ENCODE measurements at regions not wholly inside any gene's neighbourhood (a gene's known extent, or its start where the extent isn't known, plus 50 kb on each side); places are given as distances from the start of the nearest gene placed in this dataset.

DNA sequence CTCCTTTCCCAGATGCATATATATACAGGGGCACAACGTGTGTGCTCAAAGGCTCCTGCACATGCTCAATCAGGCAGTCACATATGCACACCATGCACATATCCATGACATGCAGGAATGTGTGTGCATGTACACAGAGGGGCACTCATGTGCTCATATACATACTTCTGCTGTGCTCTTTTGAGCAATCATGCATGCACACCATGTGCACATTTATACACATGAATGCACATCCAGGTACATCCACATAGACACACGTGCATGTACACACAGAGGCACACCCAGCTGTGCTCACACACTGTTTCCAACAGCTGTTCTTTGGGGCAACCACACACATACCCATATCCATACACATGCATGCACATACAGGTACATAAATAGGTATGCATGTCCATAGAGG, 165.3 kb downstream of the SALL1 start:
- WGBS (ENCODE audit: insufficient coverage): 55% methylated on average over 2 of the region's 2 CpGs
- Histone ChIP-seq H3K27ac (ENCODE audit: low read length) (no peak overlapping the region), H3K36me3 (ENCODE audit: control insufficient read depth, insufficient read depth, low read length) (no peaks in the 10 kb centered on the region), H3K4me3 (ENCODE audit: low read length) (no peak overlapping the region), H3K9me3 (replicated peaks; ENCODE audit: control insufficient read depth, low read depth, low read length) (no peaks in the 10 kb centered on the region), H3K27me3 (ENCODE audit: control insufficient read depth, insufficient read depth, low read length) (no peaks in the 10 kb centered on the region), H3K4me1 (ENCODE audit: control insufficient read depth, insufficient read depth, low read length) (no peaks in the 10 kb centered on the region)
- no peak for DNase-seq

DNA sequence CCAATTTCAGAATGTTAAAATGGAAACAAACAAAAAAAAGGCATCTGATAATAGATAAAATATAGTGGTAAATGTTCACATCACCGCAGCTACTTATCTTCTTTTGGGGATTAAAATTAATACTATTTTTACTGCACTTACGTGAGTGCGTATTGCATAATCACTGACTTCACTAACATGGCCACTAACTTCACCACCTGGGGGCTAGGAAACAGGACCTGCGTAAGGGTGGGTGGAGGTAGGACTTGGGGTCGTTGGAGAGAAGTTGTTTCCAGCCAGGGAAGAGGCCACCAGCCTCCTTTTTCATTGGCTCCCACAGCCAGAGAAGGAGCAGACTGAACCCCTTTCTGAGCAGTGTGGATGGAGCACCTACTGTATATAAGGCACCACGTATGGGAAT, 166.4 kb downstream of the SALL1 start:
- DNase-seq: no peak
- Histone ChIP-seq H3K36me3 (ENCODE audit: control insufficient read depth, insufficient read depth, low read length) (no peaks in the 10 kb centered on the region), H3K9me3 (replicated peaks; ENCODE audit: control insufficient read depth, low read depth, low read length) (no peaks in the 10 kb centered on the region), H3K4me1 (ENCODE audit: control insufficient read depth, insufficient read depth, low read length) (no peaks in the 10 kb centered on the region), H3K4me3 (ENCODE audit: low read length) (no peak overlapping the region), H3K27me3 (ENCODE audit: control insufficient read depth, insufficient read depth, low read length) (no peaks in the 10 kb centered on the region), H3K27ac (ENCODE audit: low read length) (no peak overlapping the region)
- WGBS (ENCODE audit: insufficient coverage): 70% methylated on average over 1 of the region's 6 CpGs

DNA sequence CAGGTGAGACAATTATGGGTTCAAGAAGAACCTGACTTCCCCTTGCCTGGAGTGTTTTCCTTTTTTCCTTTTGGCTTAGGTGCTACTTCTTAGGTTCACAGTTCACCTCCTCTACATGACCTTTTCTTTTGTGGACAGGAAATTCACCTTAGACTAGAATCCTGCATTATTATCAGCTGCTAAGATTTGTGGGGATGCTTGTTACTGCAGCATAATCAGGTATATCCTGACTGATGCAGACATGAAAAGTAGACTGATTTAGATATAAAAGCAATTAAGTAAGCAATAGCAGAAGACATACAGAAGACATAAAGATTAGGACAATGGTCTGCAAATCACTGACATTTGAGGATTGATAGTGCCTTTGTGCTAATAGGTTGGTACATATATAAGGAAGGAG, 168.3 kb downstream of the SALL1 start:
- H3K4me1 ChIP-seq (ENCODE audit: control insufficient read depth, insufficient read depth, low read length): no peaks in the 10 kb centered on the region
- no peak for DNase-seq
- no peak overlapping the region for H3K27ac ChIP-seq (ENCODE audit: low read length)
- H3K36me3 ChIP-seq (ENCODE audit: control insufficient read depth, insufficient read depth, low read length): no peaks in the 10 kb centered on the region
- no peak overlapping the region for H3K4me3 ChIP-seq (ENCODE audit: low read length)
- H3K9me3 ChIP-seq (replicated peaks; ENCODE audit: control insufficient read depth, low read depth, low read length): no peaks in the 10 kb centered on the region
- H3K27me3 ChIP-seq (ENCODE audit: control insufficient read depth, insufficient read depth, low read length): no peaks in the 10 kb centered on the region

DNA sequence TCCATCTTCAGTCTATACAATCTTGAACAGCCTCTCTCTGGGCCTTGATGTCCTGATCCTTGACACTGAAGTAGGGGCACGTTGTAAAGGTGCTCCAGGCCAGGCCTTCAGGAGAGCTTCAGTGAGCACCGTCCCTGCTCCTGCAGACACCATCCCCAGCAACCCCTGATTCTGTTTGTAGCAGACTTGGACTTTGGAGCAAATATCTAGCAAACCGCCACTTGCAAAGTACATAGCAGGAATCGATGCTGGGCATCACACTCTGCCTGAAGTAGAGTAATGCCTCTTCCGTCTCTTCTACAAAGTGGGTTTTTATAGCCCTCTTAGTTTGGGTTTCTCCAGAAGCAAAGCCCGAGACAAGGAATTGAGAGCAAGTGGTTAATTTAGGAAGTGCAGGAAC, 169.1 kb downstream of the SALL1 start:
- Histone ChIP-seq H3K27ac (ENCODE audit: low read length) (no peak overlapping the region), H3K27me3 (ENCODE audit: control insufficient read depth, insufficient read depth, low read length) (no peaks in the 10 kb centered on the region), H3K9me3 (replicated peaks; ENCODE audit: control insufficient read depth, low read depth, low read length) (no peaks in the 10 kb centered on the region), H3K4me1 (ENCODE audit: control insufficient read depth, insufficient read depth, low read length) (no peaks in the 10 kb centered on the region), H3K36me3 (ENCODE audit: control insufficient read depth, insufficient read depth, low read length) (no peaks in the 10 kb centered on the region), H3K4me3 (ENCODE audit: low read length) (no peak overlapping the region)
- no peak for DNase-seq
- 75% methylated on average over 5 of the region's 6 CpGs for WGBS (ENCODE audit: insufficient coverage)

DNA sequence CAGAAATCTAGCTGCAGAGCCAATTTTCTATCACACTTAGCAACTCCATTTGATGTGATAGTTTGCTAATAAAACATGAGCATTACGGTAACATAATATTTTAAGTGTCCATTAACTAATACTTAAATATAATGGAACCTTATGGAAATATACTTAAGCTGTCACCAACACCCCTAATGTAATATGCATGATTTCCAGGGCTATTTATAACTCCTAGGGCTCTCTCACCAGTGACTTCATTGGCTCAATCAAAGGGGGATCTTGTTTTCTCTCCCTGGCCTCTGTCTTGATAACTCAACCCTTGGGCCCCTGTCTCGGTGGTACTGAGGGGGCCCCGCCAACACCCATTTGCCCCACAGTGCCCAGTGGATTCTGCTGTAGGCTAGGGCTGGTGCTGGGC, 170.4 kb downstream of the SALL1 start:
- 0% methylated on average over 1 of the region's 3 CpGs for WGBS (ENCODE audit: insufficient coverage)
- H3K9me3 ChIP-seq (replicated peaks; ENCODE audit: control insufficient read depth, low read depth, low read length): no peaks in the 10 kb centered on the region
- H3K4me3 ChIP-seq (ENCODE audit: low read length): no peak overlapping the region
- H3K27ac ChIP-seq (ENCODE audit: low read length): no peak overlapping the region
- H3K36me3 ChIP-seq (ENCODE audit: control insufficient read depth, insufficient read depth, low read length): no peaks in the 10 kb centered on the region
- peak; percentile 11 for DNase-seq
- no peaks in the 10 kb centered on the region for H3K27me3 ChIP-seq (ENCODE audit: control insufficient read depth, insufficient read depth, low read length)
- H3K4me1 ChIP-seq (ENCODE audit: control insufficient read depth, insufficient read depth, low read length): no peaks in the 10 kb centered on the region

DNA sequence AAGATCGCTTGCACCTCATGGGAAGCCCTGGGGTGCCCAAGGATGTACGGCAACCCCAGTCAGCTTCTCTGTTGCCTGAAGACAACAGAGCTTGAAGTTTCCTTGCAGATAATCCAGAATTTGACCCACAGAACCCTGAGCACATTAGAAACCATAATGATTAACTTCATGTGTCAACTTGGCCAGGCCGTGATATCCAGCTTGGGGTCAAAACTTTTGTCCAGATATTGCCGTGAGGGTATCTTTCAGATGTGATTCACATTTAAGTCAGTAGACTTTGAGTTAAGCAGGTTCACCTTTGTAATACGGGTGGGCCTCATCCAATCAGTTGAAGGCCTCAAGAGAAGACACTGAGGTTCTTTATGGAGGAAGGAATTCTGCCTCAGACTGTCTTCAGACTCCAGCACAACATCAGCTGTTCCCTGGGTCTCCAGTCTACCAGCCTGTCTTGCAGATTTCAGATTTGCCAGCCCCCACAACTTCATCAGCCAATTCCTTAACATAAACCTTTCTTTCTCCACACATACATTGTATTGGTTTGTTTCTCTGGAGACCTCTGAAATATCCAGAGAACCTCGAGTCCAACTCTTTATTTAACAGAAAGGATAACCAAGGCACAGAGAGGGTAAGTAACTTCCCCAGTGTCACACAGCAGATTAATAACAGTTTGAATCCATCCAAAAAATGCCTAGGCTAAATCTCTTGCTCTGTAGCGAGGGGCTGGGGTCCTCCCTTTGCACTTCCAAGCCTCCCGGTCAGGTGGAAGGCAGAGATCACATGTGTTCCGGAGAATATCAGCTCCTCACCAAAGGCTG, 171.1 kb downstream of the SALL1 start:
- no peaks in the 10 kb centered on the region for H3K36me3 ChIP-seq (ENCODE audit: control insufficient read depth, insufficient read depth, low read length)
- no peak overlapping the region for H3K4me3 ChIP-seq (ENCODE audit: low read length)
- DNase-seq: no peak
- H3K4me1 ChIP-seq (ENCODE audit: control insufficient read depth, insufficient read depth, low read length): no peaks in the 10 kb centered on the region
- no peak overlapping the region for H3K27ac ChIP-seq (ENCODE audit: low read length)
- WGBS (ENCODE audit: insufficient coverage): 67% methylated on average over 8 of the region's 9 CpGs
- H3K27me3 ChIP-seq (ENCODE audit: control insufficient read depth, insufficient read depth, low read length): no peaks in the 10 kb centered on the region
- no peaks in the 10 kb centered on the region for H3K9me3 ChIP-seq (replicated peaks; ENCODE audit: control insufficient read depth, low read depth, low read length)

DNA sequence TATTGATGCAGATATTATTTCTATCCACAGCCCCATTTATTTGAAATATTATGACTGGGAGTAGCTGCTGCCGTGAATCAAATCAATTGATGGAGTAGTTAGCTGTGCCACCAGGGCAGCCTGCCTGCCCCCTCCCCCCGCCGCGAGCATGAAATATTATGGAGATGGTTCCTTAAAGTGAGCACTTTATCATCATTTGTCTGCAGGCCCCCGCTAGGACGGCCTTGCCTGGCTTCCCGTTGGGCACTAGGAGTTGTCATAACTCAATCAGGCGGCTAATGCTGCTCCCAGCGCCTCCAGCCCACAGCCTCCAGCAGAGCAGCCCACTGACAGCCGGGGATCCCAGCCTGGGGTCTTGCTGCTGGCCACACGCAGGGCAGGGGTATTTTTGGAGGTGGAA, 173.9 kb downstream of the SALL1 start:
- Histone ChIP-seq H3K9me3 (replicated peaks; ENCODE audit: control insufficient read depth, low read depth, low read length) (no peaks in the 10 kb centered on the region), H3K4me1 (ENCODE audit: control insufficient read depth, insufficient read depth, low read length) (no peaks in the 10 kb centered on the region), H3K4me3 (ENCODE audit: low read length) (no peak overlapping the region), H3K36me3 (ENCODE audit: control insufficient read depth, insufficient read depth, low read length) (no peaks in the 10 kb centered on the region), H3K27me3 (ENCODE audit: control insufficient read depth, insufficient read depth, low read length) (no peaks in the 10 kb centered on the region), H3K27ac (ENCODE audit: low read length) (no peak overlapping the region)
- no peak for DNase-seq
- 36% methylated on average over 4 of the region's 11 CpGs for WGBS (ENCODE audit: insufficient coverage)

DNA sequence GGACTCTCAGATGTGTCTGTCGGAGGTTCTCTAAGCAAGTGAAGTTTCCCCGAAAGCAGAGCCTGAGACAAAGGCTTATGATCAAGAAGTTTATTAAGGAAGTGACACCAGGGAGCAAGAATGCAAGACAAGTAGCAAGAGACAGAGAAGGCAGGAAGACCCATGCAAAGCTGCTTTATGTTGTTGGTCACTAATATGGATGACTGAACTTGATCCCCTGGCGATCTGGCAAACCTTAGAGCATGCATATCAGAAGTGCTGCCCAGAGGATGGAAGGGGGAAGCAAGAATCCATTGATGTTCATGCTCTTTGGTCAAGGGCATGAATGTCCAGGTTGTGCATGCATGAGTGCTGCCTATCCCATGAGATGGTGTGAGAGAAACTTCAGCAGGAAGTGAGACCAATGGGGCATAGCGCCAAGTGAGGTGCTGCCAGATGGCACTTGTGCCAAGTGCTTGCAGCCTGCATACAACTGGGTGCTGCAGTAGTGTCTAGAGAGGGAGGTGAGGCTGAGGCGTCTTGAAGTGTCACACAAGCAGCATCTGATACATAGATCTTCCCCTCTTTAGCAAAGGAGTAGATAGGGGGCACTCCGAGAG, 176.5 kb downstream of the SALL1 start:
- WGBS (ENCODE audit: insufficient coverage): 91% methylated on average over 4 of the region's 6 CpGs
- Histone ChIP-seq H3K27ac (ENCODE audit: low read length) (no peak overlapping the region), H3K27me3 (ENCODE audit: control insufficient read depth, insufficient read depth, low read length) (peaks cover 3% of the 10 kb centered on the region), H3K4me1 (ENCODE audit: control insufficient read depth, insufficient read depth, low read length) (no peaks in the 10 kb centered on the region), H3K4me3 (ENCODE audit: low read length) (no peak overlapping the region), H3K36me3 (ENCODE audit: control insufficient read depth, insufficient read depth, low read length) (no peaks in the 10 kb centered on the region), H3K9me3 (replicated peaks; ENCODE audit: control insufficient read depth, low read depth, low read length) (no peaks in the 10 kb centered on the region)
- no peak for DNase-seq

DNA sequence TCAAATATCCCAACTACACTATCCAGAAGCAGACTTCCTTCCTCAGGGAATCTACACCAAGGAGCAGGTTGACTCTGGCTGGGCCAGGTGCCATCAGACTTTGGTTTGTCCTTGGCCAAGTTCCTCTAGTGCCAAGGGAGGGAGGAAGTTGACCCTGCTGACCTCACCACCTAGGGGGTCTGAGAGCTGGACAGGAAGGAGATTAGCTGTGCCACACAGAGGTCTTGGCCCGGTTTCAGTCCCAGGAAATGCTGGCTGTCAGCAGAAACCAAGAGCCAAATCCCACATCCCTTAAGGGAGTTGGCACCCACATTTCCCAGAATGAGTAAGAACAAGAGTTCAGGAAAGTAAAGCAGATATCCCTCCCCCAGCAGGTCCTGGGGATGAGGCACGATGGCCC, 178.2 kb downstream of the SALL1 start:
- Histone ChIP-seq H3K4me1 (ENCODE audit: control insufficient read depth, insufficient read depth, low read length) (no peaks in the 10 kb centered on the region), H3K4me3 (ENCODE audit: low read length) (no peak overlapping the region), H3K9me3 (replicated peaks; ENCODE audit: control insufficient read depth, low read depth, low read length) (no peaks in the 10 kb centered on the region), H3K27ac (ENCODE audit: low read length) (no peak overlapping the region), H3K27me3 (ENCODE audit: control insufficient read depth, insufficient read depth, low read length) (peaks cover 3% of the 10 kb centered on the region), H3K36me3 (ENCODE audit: control insufficient read depth, insufficient read depth, low read length) (no peaks in the 10 kb centered on the region)
- 57% methylated on average over 1 of the region's 2 CpGs for WGBS (ENCODE audit: insufficient coverage)
- no peak for DNase-seq

DNA sequence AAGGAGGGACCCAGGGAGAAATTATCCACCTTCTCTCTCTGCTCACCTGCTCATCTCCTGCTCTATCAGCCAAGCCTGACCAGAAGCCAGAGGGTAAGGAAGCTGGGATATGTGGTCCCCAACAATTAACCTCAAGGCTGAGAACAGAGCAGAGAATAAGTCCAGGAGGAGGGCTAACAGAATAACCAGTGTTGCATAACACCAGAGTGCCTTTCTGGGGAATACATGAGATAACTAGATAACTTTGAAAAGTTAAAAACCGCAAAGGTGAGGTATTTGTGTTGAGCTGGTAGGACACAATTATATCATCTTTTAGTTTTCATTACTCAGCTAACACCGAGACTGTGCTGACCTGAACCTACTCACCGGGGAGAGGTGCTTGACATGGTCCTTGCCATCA, 180.8 kb downstream of the SALL1 start:
- Histone ChIP-seq H3K9me3 (replicated peaks; ENCODE audit: control insufficient read depth, low read depth, low read length) (no peaks in the 10 kb centered on the region), H3K27me3 (ENCODE audit: control insufficient read depth, insufficient read depth, low read length) (peaks cover 3% of the 10 kb centered on the region), H3K4me1 (ENCODE audit: control insufficient read depth, insufficient read depth, low read length) (no peaks in the 10 kb centered on the region), H3K4me3 (ENCODE audit: low read length) (no peak overlapping the region), H3K27ac (ENCODE audit: low read length) (no peak overlapping the region), H3K36me3 (ENCODE audit: control insufficient read depth, insufficient read depth, low read length) (no peaks in the 10 kb centered on the region)
- WGBS (ENCODE audit: insufficient coverage): no CpG with 5 or more reads among the region's 3 CpGs
- no peak for DNase-seq
